ENCODE measurements at regions not wholly inside any gene's neighbourhood (a gene's known extent, or its start where the extent isn't known, plus 50 kb on each side); places are given as distances from the start of the nearest gene placed in this dataset.

DNA sequence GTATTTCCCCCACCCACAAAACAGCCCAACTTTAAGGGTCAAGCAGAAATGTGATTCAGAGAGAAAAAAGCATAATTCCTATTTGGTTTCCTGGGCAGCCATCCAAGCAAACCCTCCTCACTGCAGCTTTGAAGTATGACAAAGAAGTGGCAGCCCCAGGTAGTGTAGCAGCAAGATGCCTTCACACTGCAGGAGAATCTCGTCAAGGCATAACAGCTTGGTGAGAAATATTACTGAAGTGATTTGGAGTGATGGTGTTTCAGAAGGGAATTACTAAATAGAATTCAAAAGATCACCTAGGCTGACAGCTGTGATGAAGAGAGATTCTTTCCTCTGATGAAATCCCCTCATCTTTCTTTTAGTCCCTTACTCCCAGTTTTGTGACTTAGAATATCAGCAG is 173.9 kb downstream of the PYDC2 start:
- Histone ChIP-seq H3K9me3 (replicated peaks in 1 of 2; ENCODE audit: control insufficient read depth in 1 of 2, insufficient read depth in 1 of 2, low read length in 2 of 2) (no peaks in the 10 kb centered on the region), H2AFZ (ENCODE audit: insufficient read depth, low read depth, low read length, poor library complexity, severe bottlenecking) (no peak overlapping the region), H3K79me2 (ENCODE audit: insufficient read depth, low read length) (no peaks in the 10 kb centered on the region), H3K4me2 (replicated peaks; ENCODE audit: extremely low read depth, low read length, poor library complexity, severe bottlenecking) (no peak overlapping the region), H4K20me1 (ENCODE audit: insufficient read depth, low read length) (no peaks in the 10 kb centered on the region), H3K27ac (ENCODE audit: low read depth in 1 of 2, low read length in 2 of 2) (no peak overlapping the region), H3K9ac (ENCODE audit: insufficient read depth, low read length, poor library complexity, severe bottlenecking) (no peak overlapping the region), H3K36me3 (replicated peaks in 1 of 2; ENCODE audit: control insufficient read depth in 1 of 2, insufficient read depth in 2 of 2, low read length in 2 of 2) (no peaks in the 10 kb centered on the region), H3K4me1 (ENCODE audit: control insufficient read depth in 1 of 2, insufficient read depth in 2 of 2, low read length in 2 of 2) (no peaks in the 10 kb centered on the region), H3K4me3 (replicated peaks in 1 of 3; ENCODE audit: low read depth in 2 of 3, low read length in 3 of 3) (no peak overlapping the region), H3K27me3 (ENCODE audit: control insufficient read depth in 2 of 2, insufficient read depth in 2 of 2, low read length in 2 of 2) (peaks cover 0 to 2% of the 10 kb centered on the region in 2 donors)
- TF ChIP-seq, protein P1, sequence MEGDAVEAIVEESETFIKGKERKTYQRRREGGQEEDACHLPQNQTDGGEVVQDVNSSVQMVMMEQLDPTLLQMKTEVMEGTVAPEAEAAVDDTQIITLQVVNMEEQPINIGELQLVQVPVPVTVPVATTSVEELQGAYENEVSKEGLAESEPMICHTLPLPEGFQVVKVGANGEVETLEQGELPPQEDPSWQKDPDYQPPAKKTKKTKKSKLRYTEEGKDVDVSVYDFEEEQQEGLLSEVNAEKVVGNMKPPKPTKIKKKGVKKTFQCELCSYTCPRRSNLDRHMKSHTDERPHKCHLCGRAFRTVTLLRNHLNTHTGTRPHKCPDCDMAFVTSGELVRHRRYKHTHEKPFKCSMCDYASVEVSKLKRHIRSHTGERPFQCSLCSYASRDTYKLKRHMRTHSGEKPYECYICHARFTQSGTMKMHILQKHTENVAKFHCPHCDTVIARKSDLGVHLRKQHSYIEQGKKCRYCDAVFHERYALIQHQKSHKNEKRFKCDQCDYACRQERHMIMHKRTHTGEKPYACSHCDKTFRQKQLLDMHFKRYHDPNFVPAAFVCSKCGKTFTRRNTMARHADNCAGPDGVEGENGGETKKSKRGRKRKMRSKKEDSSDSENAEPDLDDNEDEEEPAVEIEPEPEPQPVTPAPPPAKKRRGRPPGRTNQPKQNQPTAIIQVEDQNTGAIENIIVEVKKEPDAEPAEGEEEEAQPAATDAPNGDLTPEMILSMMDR (IDR thresholded peaks at IDR 0.05): no peak
- Mint-ChIP-seq H3K36me3 (no peaks in the 10 kb centered on the region), H3K9me3 (peaks cover 0 to 15% (median 5%) of the 10 kb centered on the region in 7 donors), H3K4me3 (no peak overlapping the region), H3K27ac (no peak overlapping the region), H3K4me1 (peaks cover 11% of the 10 kb centered on the region), H3K27me3 (ENCODE audit: low read depth in 3 of 3) (peaks cover 0 to 3% (median 2%) of the 10 kb centered on the region in 3 donors)
- 60% methylated on average over 1 of the region's 1 CpG for WGBS (ENCODE audit: insufficient coverage)
- intact Hi-C loops (cut with micrococcal nuclease): no loop called here
- no peak for DNase-seq

DNA sequence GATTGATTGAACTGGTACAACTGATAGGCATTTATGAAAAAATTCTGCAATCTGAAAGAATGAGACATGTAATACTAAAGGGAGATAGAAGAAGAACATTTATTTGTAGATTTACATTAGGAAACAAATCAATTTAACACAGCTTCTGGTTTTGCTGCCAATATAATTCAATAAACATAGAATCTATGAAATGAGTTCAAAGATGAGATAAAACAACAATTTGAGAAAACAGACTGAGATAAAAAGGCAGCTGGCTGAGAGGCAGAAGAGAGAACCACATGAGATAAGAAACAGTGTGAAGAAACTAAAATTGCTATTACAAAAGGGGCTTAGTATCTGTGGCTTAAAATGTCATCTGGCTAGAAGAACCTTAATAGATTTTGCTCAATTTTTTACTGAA is 176.6 kb downstream of the PYDC2 start:
- intact Hi-C loops (cut with micrococcal nuclease): no loop called here
- no peak overlapping the region for H2AFZ ChIP-seq (ENCODE audit: insufficient read depth, low read depth, low read length, poor library complexity, severe bottlenecking)
- no peak overlapping the region for H3K4me3 ChIP-seq (replicated peaks in 1 of 3; ENCODE audit: low read depth in 2 of 3, low read length in 3 of 3)
- H3K4me3 Mint-ChIP-seq: no peak overlapping the region
- H3K27ac ChIP-seq (ENCODE audit: low read depth in 1 of 2, low read length in 2 of 2): no peak overlapping the region
- H3K36me3 ChIP-seq (replicated peaks in 1 of 2; ENCODE audit: control insufficient read depth in 1 of 2, insufficient read depth in 2 of 2, low read length in 2 of 2): no peaks in the 10 kb centered on the region
- H3K27ac Mint-ChIP-seq: no peak overlapping the region
- no peaks in the 10 kb centered on the region for H3K4me1 ChIP-seq (ENCODE audit: control insufficient read depth in 1 of 2, insufficient read depth in 2 of 2, low read length in 2 of 2)
- TF ChIP-seq, protein P1 (IDR thresholded peaks at IDR 0.05): no peak
- peaks cover 3 to 26% (median 6%) of the 10 kb centered on the region in 7 donors for H3K9me3 Mint-ChIP-seq
- no peaks in the 10 kb centered on the region for H3K4me1 Mint-ChIP-seq
- no peaks in the 10 kb centered on the region for H4K20me1 ChIP-seq (ENCODE audit: insufficient read depth, low read length)
- peaks cover 0 to 4% (median 2%) of the 10 kb centered on the region in 3 donors for H3K27me3 Mint-ChIP-seq (ENCODE audit: low read depth in 3 of 3)
- no peak overlapping the region for H3K9ac ChIP-seq (ENCODE audit: insufficient read depth, low read length, poor library complexity, severe bottlenecking)
- peaks cover 0 to 11% of the 10 kb centered on the region in 2 donors for H3K9me3 ChIP-seq (replicated peaks in 1 of 2; ENCODE audit: control insufficient read depth in 1 of 2, insufficient read depth in 1 of 2, low read length in 2 of 2)
- H3K36me3 Mint-ChIP-seq: no peaks in the 10 kb centered on the region
- H3K4me2 ChIP-seq (replicated peaks; ENCODE audit: extremely low read depth, low read length, poor library complexity, severe bottlenecking): no peak overlapping the region
- H3K27me3 ChIP-seq (ENCODE audit: control insufficient read depth in 2 of 2, insufficient read depth in 2 of 2, low read length in 2 of 2): peaks cover 0 to 2% of the 10 kb centered on the region in 2 donors
- H3K79me2 ChIP-seq (ENCODE audit: insufficient read depth, low read length): no peaks in the 10 kb centered on the region
- no peak for DNase-seq

Data from CD14-positive monocyte (primary cell).